CD8-positive, alpha-beta memory T cell (primary cell): ENCODE measurements at regions not wholly inside any gene's neighbourhood (a gene's known extent, or its start where the extent isn't known, plus 50 kb on each side); places are given as distances from the start of the nearest gene placed in this dataset.

Experiments
- CTCF ChIA-PET: fragments of 350-600 bp; sonication (Branson Sonifier 250); formaldehyde crosslinking; loops from one replicate; lab custom pipeline; 2021; ENCODE audit warnings: antibody characterized with exemption; lab: Charles Lee
- POLR2A ChIA-PET: fragments of 350-600 bp; sonication (Branson Sonifier 250); formaldehyde crosslinking; loops from one replicate; lab custom pipeline; 2021; ENCODE audit warnings: antibody characterized with exemption; lab: Charles Lee
- DNase-seq, 5 donors: peaks; one replicate each; pipeline versions ENCODE4 v3.0.0 to v3.0.0-alpha.2; 2020 to 2022; ENCODE audit warnings: mixed read lengths in 1 of 5
- H3K27ac ChIP-seq: one replicate; pipeline ENCODE4 v1.7.0; 2013; ENCODE audit warnings: low read depth, mild to moderate bottlenecking, low read length, moderate library complexity
- H3K27me3 ChIP-seq: 2 replicates; pipeline ENCODE4 v1.7.0; 2013; ENCODE audit warnings: low read length, mild to moderate bottlenecking; ENCODE audit not compliant: insufficient read depth, poor library complexity, severe bottlenecking
- H3K36me3 ChIP-seq: 2 replicates; pipeline ENCODE4 v1.7.0; 2013; ENCODE audit warnings: mild to moderate bottlenecking, low read length, moderate library complexity; ENCODE audit not compliant: insufficient read depth
- H3K4me1 ChIP-seq: 2 replicates; pipeline ENCODE4 v1.7.0; 2013; ENCODE audit warnings: mild to moderate bottlenecking, low read length, moderate library complexity; ENCODE audit not compliant: insufficient read depth
- H3K4me3 ChIP-seq: 2 replicates; pipeline ENCODE4 v1.7.0; 2013; ENCODE audit warnings: mild to moderate bottlenecking, low read length
- H3K9me3 ChIP-seq: 2 replicates; pipeline ENCODE4 v1.7.0; 2013; ENCODE audit warnings: mild to moderate bottlenecking, low read length
- H3K27ac Mint-ChIP-seq, 8 donors: one replicate each; pipeline ENCODE4 v1.8.0; 2020 to 2021; ENCODE audit warnings: mixed read lengths in 8 of 8, mild to moderate bottlenecking in 6 of 8, inconsistent platforms in 3 of 8, moderate library complexity in 3 of 8
- H3K27me3 Mint-ChIP-seq, 2 donors: one replicate each; pipeline ENCODE4 v1.8.0; 2020 to 2021; ENCODE audit warnings: mixed read lengths in 2 of 2, mild to moderate bottlenecking in 1 of 2, moderate library complexity in 1 of 2
- H3K36me3 Mint-ChIP-seq, 3 donors: one replicate each; pipeline ENCODE4 v1.8.0; 2020 to 2021; ENCODE audit warnings: mixed read lengths in 3 of 3, inconsistent platforms in 1 of 3, mild to moderate bottlenecking in 1 of 3
- H3K4me1 Mint-ChIP-seq, 3 donors: one replicate each; pipeline ENCODE4 v1.8.0; 2020 to 2021; ENCODE audit warnings: mixed read lengths in 3 of 3, inconsistent platforms in 1 of 3, mild to moderate bottlenecking in 1 of 3
- H3K4me3 Mint-ChIP-seq, 7 donors: one replicate each; pipeline ENCODE4 v1.8.0; 2020 to 2021; ENCODE audit warnings: mixed read lengths in 7 of 7, mild to moderate bottlenecking in 6 of 7, moderate library complexity in 4 of 7, inconsistent platforms in 2 of 7
- H3K9me3 Mint-ChIP-seq, 5 donors: one replicate each; pipeline ENCODE4 v1.8.0; 2020 to 2022; ENCODE audit warnings: mixed read lengths in 5 of 5, mild to moderate bottlenecking in 3 of 5, moderate library complexity in 2 of 5, inconsistent platforms in 1 of 5

DNA sequence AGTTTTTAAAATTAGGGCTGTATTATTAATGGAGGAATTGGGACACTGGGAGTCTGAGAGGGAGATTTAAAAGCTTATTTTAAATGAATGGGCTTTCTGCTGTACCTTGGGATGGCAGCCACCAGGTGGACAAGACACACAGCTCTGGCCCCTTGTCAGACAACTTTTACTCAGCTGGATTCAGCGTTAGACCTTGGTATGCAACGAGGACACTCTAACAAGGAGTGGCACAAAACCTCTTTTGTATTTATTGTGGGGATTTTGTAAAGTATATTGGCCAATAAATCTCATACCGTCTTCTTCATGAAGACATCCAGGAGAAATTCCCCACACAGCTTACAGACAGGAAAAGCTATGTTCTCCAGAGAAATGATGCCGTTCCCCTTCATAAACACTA is 105.7 kb downstream of the LCA5 start:
- Mint-ChIP-seq H3K27me3 (no peaks in the 10 kb centered on the region), H3K27ac (no peak overlapping the region), H3K4me1 (no peaks in the 10 kb centered on the region), H3K4me3 (no peak overlapping the region), H3K9me3 (no peaks in the 10 kb centered on the region), H3K36me3 (no peaks in the 10 kb centered on the region)
- Histone ChIP-seq H3K4me1 (no peaks in the 10 kb centered on the region), H3K9me3 (no peaks in the 10 kb centered on the region), H3K36me3 (no peaks in the 10 kb centered on the region), H3K27ac (no peak overlapping the region), H3K27me3 (no peaks in the 10 kb centered on the region), H3K4me3 (no peak overlapping the region)
- ChIA-PET POLR2A (no interaction called here), CTCF (no interaction called here)
- no peak for DNase-seq

DNA sequence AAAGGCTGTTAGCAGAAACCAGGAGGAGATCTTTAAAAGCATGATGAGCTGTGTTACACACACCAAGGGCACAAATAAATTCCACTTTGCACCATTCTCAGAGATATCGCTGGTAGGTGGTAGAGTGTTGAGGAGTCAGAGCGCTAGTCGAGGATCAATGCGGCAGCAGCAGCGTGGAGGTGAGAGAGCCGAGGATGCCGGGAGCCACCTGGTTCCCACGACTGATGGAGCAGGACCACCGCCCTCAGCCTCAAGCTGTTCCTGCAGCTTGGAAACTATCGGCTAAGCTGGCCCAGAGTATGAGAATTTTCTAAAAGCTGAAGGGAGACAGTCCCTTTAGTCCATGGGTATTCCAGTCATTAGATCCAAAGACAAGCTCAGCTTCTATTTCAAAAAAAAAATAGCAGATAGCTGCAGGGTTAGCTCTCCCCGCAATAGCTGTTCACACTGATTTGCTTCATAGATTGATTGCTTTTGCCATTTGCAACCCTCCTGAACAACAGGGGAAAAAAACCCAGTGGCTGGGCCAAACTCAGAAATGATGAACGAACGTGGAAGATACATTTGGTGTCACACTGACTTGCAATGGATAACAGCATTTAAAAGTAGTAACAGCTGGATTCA is 106.2 kb downstream of the LCA5 start:
- Histone ChIP-seq H3K27ac (no peak overlapping the region), H3K4me3 (no peak overlapping the region), H3K4me1 (no peaks in the 10 kb centered on the region), H3K36me3 (no peaks in the 10 kb centered on the region), H3K27me3 (no peaks in the 10 kb centered on the region), H3K9me3 (no peaks in the 10 kb centered on the region)
- Mint-ChIP-seq H3K9me3 (no peaks in the 10 kb centered on the region), H3K27ac (no peak overlapping the region), H3K27me3 (no peaks in the 10 kb centered on the region), H3K4me1 (no peaks in the 10 kb centered on the region), H3K36me3 (no peaks in the 10 kb centered on the region), H3K4me3 (no peak overlapping the region)
- DNase-seq = no peak
- POLR2A ChIA-PET = no interaction called here
- CTCF ChIA-PET = no interaction called here

DNA sequence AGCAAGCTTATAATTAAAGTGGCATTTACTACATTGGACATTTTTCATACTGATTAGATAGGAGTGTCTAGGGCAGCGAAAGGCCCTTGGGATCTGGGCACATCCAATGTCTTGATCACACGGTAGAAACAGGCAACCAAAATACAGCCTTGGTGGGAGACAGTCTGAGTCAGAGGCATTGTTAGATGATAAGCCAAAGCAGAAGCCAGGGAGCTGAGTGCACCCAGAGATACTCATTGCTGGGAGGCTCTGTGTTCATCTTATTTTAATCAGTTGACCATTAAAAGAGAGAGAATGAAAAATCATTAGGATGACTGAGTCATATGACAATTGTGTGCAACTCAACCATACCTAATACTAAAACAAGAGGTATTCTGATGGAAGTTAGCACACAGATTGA is 109.5 kb downstream of the LCA5 start:
- no peaks in the 10 kb centered on the region for H3K9me3 Mint-ChIP-seq
- Histone ChIP-seq H3K27me3 (no peaks in the 10 kb centered on the region), H3K9me3 (no peaks in the 10 kb centered on the region), H3K36me3 (no peaks in the 10 kb centered on the region), H3K27ac (no peak overlapping the region), H3K4me3 (no peak overlapping the region), H3K4me1 (no peaks in the 10 kb centered on the region)
- H3K27ac Mint-ChIP-seq = peak overlapping the region in 1 of 8 donors; percentile 28
- peaks cover 0 to 7% of the 10 kb centered on the region in 2 donors for H3K27me3 Mint-ChIP-seq
- ChIA-PET CTCF (no interaction called here), POLR2A (no interaction called here)
- no peaks in the 10 kb centered on the region for H3K4me1 Mint-ChIP-seq
- H3K4me3 Mint-ChIP-seq = no peak overlapping the region
- no peak for DNase-seq
- H3K36me3 Mint-ChIP-seq = no peaks in the 10 kb centered on the region

DNA sequence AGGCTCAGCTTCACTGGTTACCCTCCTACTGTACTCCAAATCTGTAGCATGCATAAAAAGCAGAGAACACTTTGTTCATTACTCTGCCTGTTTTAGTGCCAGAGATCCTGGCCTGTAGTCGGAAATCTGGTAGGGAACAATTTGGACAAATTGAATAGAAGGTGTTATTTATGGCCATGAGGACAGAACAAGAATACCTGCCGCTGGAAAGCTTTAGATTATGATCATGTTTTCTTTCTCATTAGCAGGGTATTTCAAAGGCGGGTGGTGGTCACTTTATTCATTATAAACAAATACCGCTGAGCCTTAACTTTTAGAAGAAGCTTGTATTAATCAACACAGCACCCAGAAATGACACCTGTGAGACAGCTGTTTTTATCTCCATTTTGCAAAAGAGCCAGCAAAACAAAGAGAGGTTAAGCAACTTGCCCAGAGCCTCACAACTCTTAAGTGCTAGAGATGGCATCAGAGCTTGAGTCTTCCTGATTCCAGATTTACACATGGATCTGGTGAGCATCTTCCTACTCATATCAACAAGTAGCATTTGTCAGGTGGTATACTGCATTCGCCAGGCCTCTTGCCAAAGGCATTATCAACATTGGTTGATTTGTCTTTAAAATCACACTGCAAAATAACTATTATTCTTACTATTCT is 110.5 kb downstream of the LCA5 start:
- H3K27ac Mint-ChIP-seq = no peak overlapping the region
- Histone ChIP-seq H3K4me1 (no peaks in the 10 kb centered on the region), H3K36me3 (no peaks in the 10 kb centered on the region), H3K4me3 (no peak overlapping the region), H3K27me3 (no peaks in the 10 kb centered on the region), H3K9me3 (no peaks in the 10 kb centered on the region), H3K27ac (no peak overlapping the region)
- H3K4me3 Mint-ChIP-seq = no peak overlapping the region
- CTCF ChIA-PET = no interaction called here
- POLR2A ChIA-PET = no interaction called here
- H3K4me1 Mint-ChIP-seq = no peaks in the 10 kb centered on the region
- H3K27me3 Mint-ChIP-seq = peaks cover 0 to 10% of the 10 kb centered on the region in 2 donors
- H3K9me3 Mint-ChIP-seq = no peaks in the 10 kb centered on the region
- H3K36me3 Mint-ChIP-seq = no peaks in the 10 kb centered on the region
- DNase-seq = no peak

DNA sequence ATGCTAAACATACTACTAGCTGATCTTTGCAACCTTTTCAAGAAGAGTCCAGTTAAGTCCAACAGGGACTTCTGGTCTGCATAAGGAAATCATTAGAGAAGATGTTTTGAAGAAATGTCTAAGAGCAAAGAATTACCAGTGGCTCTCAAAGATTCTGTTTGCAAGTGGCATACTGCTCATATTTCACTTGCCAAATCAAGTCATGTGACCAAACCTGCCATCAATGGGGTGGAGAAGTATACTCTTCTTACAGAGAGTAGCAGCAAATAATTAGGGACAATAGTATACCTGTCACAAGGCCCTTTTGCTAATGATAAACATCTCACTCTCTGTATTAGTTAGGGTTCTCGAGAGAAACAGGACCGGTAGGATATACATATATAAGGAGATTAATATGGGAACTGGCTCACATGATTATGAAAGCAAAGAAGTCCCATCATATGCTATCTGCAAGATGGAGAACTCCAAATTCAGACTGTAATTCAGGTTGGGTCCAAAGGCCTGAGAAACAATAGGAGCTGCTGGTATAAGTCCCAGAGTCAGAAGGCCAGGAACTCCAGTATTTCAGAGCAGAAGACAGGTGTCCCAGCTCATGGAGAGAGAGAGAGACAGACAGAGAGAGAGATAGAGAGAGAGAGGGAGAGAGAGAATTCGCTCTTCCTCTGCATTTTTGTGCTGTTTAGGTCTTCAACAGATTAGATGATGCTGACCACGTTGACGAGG is 111.5 kb downstream of the LCA5 start:
- H3K27me3 ChIP-seq = no peaks in the 10 kb centered on the region
- DNase-seq = no peak
- H3K27ac ChIP-seq = no peak overlapping the region
- no peaks in the 10 kb centered on the region for H3K36me3 ChIP-seq
- H3K4me3 ChIP-seq = no peak overlapping the region
- no peaks in the 10 kb centered on the region for H3K9me3 ChIP-seq
- no peaks in the 10 kb centered on the region for H3K4me1 ChIP-seq
- no peaks in the 10 kb centered on the region for H3K36me3 Mint-ChIP-seq
- no peaks in the 10 kb centered on the region for H3K4me1 Mint-ChIP-seq
- H3K27me3 Mint-ChIP-seq = peaks cover 0 to 10% of the 10 kb centered on the region in 2 donors
- no peak overlapping the region for H3K27ac Mint-ChIP-seq
- CTCF ChIA-PET = no interaction called here
- H3K4me3 Mint-ChIP-seq = no peak overlapping the region
- no peaks in the 10 kb centered on the region for H3K9me3 Mint-ChIP-seq
- POLR2A ChIA-PET = no interaction called here

DNA sequence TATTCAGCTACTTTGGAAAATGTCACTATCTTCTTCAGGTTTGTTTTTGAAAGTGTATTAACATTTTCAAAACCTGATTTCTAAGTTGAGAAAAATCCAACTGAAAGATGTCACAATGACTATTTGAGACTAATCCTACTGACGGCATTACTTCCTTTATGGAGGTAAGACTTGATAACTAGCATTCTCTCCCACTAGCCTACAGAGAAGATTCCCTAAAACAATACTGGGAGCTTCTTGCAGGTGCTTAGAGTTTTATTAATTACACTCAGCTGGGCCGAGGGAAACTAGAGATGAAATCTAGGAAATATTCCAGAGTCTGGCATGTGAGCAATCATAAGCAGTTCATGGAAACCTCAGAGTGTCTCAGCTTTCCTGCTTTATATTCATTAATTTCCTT is 114.0 kb downstream of the LCA5 start:
- H3K36me3 Mint-ChIP-seq = no peaks in the 10 kb centered on the region
- H3K9me3 ChIP-seq = no peaks in the 10 kb centered on the region
- no peaks in the 10 kb centered on the region for H3K4me1 Mint-ChIP-seq
- no peaks in the 10 kb centered on the region for H3K9me3 Mint-ChIP-seq
- peaks cover 0 to 10% of the 10 kb centered on the region in 2 donors for H3K27me3 Mint-ChIP-seq
- no peaks in the 10 kb centered on the region for H3K36me3 ChIP-seq
- no peaks in the 10 kb centered on the region for H3K27me3 ChIP-seq
- CTCF ChIA-PET = no interaction called here
- DNase-seq = no peak
- no peak overlapping the region for H3K4me3 Mint-ChIP-seq
- H3K4me3 ChIP-seq = no peak overlapping the region
- POLR2A ChIA-PET = no interaction called here
- H3K27ac Mint-ChIP-seq = no peak overlapping the region
- H3K4me1 ChIP-seq = no peaks in the 10 kb centered on the region
- H3K27ac ChIP-seq = no peak overlapping the region

DNA sequence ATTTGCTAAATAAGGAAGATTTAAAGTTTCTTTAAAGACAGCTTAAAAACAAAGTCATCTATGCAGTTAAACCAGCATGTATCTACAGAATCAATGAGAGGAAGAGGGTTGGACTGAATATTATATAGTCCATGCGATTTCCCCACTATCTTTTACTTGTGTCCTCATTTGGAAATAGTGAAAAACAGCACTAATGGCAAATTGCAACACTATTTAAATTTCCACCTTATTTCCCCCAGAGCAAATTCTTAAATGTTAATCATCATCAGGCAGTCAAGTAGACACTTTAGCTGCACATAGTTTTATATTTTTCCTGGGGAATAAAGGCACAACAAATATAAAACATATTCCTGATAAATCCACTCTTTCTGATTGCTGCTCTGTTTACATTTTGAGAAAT is 114.6 kb downstream of the LCA5 start:
- ChIA-PET POLR2A (no interaction called here), CTCF (no interaction called here)
- H3K4me3 Mint-ChIP-seq = no peak overlapping the region

DNA sequence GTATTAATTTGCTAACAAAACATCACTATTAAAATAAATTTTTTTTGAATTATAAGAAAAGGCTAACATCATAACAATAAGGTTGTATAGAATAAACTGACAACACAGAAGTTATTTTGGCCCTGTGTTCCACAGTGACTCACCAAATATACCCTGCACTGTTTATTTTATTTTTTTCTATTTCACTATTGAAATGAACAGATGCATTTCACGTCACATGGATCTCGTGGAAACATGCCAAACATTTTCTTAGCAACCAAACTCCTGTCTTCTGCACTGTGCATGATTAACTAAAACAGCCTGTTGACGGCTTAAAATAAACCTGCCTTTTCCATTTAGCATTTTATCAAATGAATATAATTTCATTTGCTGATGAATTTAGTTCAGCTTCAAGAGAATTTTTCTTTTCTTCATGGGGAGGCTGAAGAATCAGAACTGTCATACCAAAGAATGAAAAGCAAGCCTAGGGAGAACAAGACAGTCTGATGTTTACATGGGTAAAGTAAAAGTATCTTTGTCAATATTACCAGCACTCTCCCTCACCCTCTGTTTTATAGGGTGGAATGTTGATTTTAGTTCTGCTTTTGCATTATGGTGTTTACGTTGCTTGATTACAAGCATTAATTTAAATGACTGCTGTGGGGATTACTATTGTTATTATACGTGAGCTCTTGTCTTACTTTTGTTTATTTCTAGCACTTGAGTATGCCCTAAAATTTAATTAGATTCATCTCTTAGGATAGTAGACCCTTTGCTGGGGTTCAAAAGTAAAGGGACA is 115.3 kb downstream of the LCA5 start:
- H3K9me3 Mint-ChIP-seq = no peaks in the 10 kb centered on the region
- Histone ChIP-seq H3K4me3 (no peak overlapping the region), H3K4me1 (no peaks in the 10 kb centered on the region), H3K36me3 (no peaks in the 10 kb centered on the region), H3K27ac (no peak overlapping the region), H3K27me3 (no peaks in the 10 kb centered on the region), H3K9me3 (no peaks in the 10 kb centered on the region)
- ChIA-PET POLR2A (no interaction called here), CTCF (no interaction called here)
- no peaks in the 10 kb centered on the region for H3K4me1 Mint-ChIP-seq
- H3K4me3 Mint-ChIP-seq = no peak overlapping the region
- peaks cover 0 to 10% of the 10 kb centered on the region in 2 donors for H3K27me3 Mint-ChIP-seq
- no peak overlapping the region for H3K27ac Mint-ChIP-seq
- DNase-seq = no peak
- no peaks in the 10 kb centered on the region for H3K36me3 Mint-ChIP-seq

More for the DNA sequence above, 114.6 kb downstream of the LCA5 start:
- no peaks in the 10 kb centered on the region for H3K36me3 ChIP-seq
- Mint-ChIP-seq H3K27me3 (peaks cover 0 to 10% of the 10 kb centered on the region in 2 donors), H3K4me1 (no peaks in the 10 kb centered on the region), H3K9me3 (no peaks in the 10 kb centered on the region), H3K36me3 (no peaks in the 10 kb centered on the region), H3K27ac (no peak overlapping the region)
- H3K4me3 ChIP-seq = no peak overlapping the region
- H3K4me1 ChIP-seq = no peaks in the 10 kb centered on the region
- no peak for DNase-seq
- H3K27me3 ChIP-seq = no peaks in the 10 kb centered on the region
- no peaks in the 10 kb centered on the region for H3K9me3 ChIP-seq
- H3K27ac ChIP-seq = no peak overlapping the region
